ENCODE measurements at regions not wholly inside any gene's neighbourhood (a gene's known extent, or its start where the extent isn't known, plus 50 kb on each side); places are given as distances from the start of the nearest gene placed in this dataset.

GRCh38 chr14:105914738-105915385 lies 388.5 kb downstream of the TMEM121 start:
- no peak for TF ChIP-seq POLR2A (IDR thresholded peaks at IDR 0.05)
- TF ChIP-seq, protein P1, sequence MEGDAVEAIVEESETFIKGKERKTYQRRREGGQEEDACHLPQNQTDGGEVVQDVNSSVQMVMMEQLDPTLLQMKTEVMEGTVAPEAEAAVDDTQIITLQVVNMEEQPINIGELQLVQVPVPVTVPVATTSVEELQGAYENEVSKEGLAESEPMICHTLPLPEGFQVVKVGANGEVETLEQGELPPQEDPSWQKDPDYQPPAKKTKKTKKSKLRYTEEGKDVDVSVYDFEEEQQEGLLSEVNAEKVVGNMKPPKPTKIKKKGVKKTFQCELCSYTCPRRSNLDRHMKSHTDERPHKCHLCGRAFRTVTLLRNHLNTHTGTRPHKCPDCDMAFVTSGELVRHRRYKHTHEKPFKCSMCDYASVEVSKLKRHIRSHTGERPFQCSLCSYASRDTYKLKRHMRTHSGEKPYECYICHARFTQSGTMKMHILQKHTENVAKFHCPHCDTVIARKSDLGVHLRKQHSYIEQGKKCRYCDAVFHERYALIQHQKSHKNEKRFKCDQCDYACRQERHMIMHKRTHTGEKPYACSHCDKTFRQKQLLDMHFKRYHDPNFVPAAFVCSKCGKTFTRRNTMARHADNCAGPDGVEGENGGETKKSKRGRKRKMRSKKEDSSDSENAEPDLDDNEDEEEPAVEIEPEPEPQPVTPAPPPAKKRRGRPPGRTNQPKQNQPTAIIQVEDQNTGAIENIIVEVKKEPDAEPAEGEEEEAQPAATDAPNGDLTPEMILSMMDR (IDR thresholded peaks at IDR 0.05): no peak
